ENCODE measurements at regions not wholly inside any gene's neighbourhood (a gene's known extent, or its start where the extent isn't known, plus 50 kb on each side); places are given as distances from the start of the nearest gene placed in this dataset.
A peak's percentile ranks its signal among the peaks of the same experiment; 100 is the strongest.

DNA sequence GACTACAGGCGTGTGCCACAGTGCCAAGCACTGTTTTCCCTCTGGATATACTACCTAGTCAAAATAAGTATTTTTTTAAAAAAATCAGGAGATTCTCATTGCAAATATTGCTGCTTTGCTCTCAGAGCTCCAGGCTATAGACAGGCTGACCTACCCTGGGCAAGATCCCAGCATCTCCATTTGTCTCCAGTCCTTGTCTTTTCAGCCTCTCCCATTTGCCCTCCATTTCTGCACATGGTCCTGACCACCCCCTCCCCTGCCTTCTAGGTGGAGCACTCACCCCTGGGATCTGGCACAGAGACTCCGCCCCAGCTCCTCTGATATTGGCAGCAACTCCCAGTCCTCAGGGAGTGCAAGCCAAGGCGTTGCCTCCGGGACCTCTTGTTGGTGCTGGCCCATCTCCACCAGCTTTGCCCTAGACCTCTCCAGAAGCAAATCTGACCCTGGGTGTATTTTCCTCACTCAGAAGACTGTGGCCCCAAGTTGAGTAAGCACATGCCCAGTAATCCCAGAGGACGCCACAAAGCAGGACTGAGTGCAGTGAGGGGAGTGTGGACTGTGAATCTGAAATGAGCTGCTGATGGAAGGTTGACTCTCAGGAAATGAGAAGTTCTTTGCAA is 120.6 kb downstream of the MTPAP start:
- Histone ChIP-seq H3K9me3 (ENCODE audit: control insufficient read depth, insufficient read depth, low read depth, low read length) (no peaks in the 10 kb centered on the region), H3K27ac (ENCODE audit: extremely low read depth, low read depth, low read length) (no peak overlapping the region), H3K36me3 (ENCODE audit: control insufficient read depth in 2 of 2, insufficient read depth in 1 of 2, low read length in 2 of 2) (no peaks in the 10 kb centered on the region), H3K4me1 (ENCODE audit: control insufficient read depth, insufficient read depth, low read length) (no peaks in the 10 kb centered on the region), H3K4me3 (ENCODE audit: low read depth, low read length) (no peak overlapping the region)
- no peak for TF ChIP-seq ZNF175 (tag by site-specific recombination; IDR thresholded peaks at IDR 0.05)
- TF ChIP-seq KLF1 (tag by site-specific recombination; IDR thresholded peaks at IDR 0.05): peak; percentile 69
- ChIA-PET CTCF (no interaction called here), POLR2A (no interaction called here)

DNA sequence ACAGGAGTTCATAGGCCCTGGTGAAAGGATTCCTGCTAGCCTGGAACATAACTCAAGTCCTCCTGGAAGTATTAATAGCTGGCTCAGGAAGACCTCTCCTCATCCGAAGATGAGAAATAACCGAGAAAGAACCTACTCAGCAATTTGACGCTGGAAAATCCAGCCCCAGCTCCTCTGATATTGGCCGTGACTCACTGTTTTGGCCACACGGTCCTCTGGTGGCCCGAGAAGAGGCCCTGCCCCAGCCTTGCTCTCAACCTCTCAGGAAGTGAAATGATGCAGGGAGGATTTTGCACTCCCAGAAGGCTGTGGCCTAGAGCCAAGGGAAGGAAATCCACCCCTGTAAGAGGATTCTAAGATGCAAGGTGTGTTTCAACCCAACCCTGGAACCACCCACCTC is 121.6 kb downstream of the MTPAP start:
- TF ChIP-seq ZNF629 (tag by site-specific recombination; IDR thresholded peaks at IDR 0.05) (no peak), SETDB1 (IDR thresholded peaks at IDR 0.05; ENCODE audit: insufficient read length, low read length) (peak; percentile 40)
- Histone ChIP-seq H3K9me3 (ENCODE audit: control insufficient read depth, insufficient read depth, low read depth, low read length) (no peaks in the 10 kb centered on the region), H3K27ac (ENCODE audit: extremely low read depth, low read depth, low read length) (no peak overlapping the region), H3K36me3 (ENCODE audit: control insufficient read depth in 2 of 2, insufficient read depth in 1 of 2, low read length in 2 of 2) (no peaks in the 10 kb centered on the region), H3K4me1 (ENCODE audit: control insufficient read depth, insufficient read depth, low read length) (no peaks in the 10 kb centered on the region), H3K4me3 (ENCODE audit: low read depth, low read length) (no peak overlapping the region)
- ChIA-PET CTCF (interaction anchor here (0.6 to 0.7 kb wide), 2 partner anchors 9 to 302 kb away, joined by 3 to 4 read pairs; no protein-coding TSS in a partner anchor), POLR2A (no interaction called here)

DNA sequence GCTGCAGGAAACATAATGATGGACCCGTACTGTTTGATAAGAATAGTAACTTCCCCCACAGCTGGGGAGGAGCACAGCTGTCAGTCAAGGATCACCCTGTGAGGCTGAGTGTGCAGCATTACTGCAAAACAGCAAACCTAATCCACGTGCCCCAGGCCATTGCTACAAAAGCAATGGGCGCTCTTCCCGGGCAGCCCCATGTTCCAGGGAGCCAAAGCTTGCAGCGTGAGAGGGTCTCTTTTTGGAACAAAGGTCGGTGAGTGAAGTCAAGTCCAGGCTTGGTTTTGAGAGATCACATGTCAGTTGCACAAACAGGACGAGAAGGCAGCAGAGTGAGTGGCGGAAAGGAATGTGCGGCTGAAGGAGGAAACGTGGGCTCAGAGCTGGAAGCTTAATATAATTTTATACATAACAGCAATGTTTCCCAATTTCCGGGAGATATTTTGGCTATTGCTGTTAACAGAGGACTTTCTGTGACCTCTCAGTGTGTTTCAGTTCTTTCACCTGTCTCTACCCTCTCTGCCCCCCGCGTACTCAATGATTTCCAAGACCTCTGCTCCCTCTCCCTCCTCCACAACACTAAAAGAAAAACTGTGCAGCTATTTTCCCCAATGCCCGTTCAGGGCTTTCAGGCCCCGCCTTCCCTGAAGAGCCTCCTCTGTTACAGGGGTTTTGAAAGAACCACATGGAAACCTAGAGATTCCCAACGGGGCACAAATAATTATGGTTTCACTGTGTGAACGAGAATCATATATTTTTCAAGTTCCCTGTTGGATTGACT is 128.9 kb downstream of the MTPAP start:
- Histone ChIP-seq H3K27ac (ENCODE audit: extremely low read depth, low read depth, low read length) (no peak overlapping the region), H3K4me3 (ENCODE audit: low read depth, low read length) (peak overlapping the region; percentile 13; the same call in 1 of the 2 replicates)

More for the DNA sequence above, 128.9 kb downstream of the MTPAP start:
- POLR2A ChIA-PET: interaction anchor here (0.5 to 0.9 kb wide), 2 partner anchors 13 to 54 kb away, joined by 3 to 4 read pairs; no protein-coding TSS in a partner anchor
- CTCF ChIA-PET: no interaction called here
- TF ChIP-seq ZNF157 (tag by site-specific recombination; IDR thresholded peaks at IDR 0.05) (no peak), ZNF202 (tag by site-specific recombination; IDR thresholded peaks at IDR 0.05; ENCODE audit: borderline replicate concordance) (no peak), ZNF354C (tag by site-specific recombination; IDR thresholded peaks at IDR 0.05; ENCODE audit: borderline replicate concordance, low read depth) (no peak), HOXA7 (CRISPR knock-in tag; IDR thresholded peaks at IDR 0.05; ENCODE audit: borderline replicate concordance) (no peak), ZNF660 (tag by site-specific recombination; IDR thresholded peaks at IDR 0.05) (no peak), GLIS1 (tag by site-specific recombination; IDR thresholded peaks at IDR 0.05) (0 out of 2 replicates have a peak, but pooled peaks have one; percentile 7), YY2 (tag by site-specific recombination; IDR thresholded peaks at IDR 0.05) (no peak), BCL11B (tag by site-specific recombination; IDR thresholded peaks at IDR 0.05; ENCODE audit: low read depth) (no peak), ZNF664 (tag by site-specific recombination; IDR thresholded peaks at IDR 0.05) (peak; percentile 61)
- TF ChIP-seq, protein P1, sequence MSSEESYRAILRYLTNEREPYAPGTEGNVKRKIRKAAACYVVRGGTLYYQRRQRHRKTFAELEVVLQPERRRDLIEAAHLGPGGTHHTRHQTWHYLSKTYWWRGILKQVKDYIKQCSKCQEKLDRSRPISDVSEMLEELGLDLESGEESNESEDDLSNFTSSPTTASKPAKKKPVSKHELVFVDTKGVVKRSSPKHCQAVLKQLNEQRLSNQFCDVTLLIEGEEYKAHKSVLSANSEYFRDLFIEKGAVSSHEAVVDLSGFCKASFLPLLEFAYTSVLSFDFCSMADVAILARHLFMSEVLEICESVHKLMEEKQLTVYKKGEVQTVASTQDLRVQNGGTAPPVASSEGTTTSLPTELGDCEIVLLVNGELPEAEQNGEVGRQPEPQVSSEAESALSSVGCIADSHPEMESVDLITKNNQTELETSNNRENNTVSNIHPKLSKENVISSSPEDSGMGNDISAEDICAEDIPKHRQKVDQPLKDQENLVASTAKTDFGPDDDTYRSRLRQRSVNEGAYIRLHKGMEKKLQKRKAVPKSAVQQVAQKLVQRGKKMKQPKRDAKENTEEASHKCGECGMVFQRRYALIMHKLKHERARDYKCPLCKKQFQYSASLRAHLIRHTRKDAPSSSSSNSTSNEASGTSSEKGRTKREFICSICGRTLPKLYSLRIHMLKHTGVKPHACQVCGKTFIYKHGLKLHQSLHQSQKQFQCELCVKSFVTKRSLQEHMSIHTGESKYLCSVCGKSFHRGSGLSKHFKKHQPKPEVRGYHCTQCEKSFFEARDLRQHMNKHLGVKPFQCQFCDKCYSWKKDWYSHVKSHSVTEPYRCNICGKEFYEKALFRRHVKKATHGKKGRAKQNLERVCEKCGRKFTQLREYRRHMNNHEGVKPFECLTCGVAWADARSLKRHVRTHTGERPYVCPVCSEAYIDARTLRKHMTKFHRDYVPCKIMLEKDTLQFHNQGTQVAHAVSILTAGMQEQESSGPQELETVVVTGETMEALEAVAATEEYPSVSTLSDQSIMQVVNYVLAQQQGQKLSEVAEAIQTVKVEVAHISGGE (tag by site-specific recombination; conservative IDR thresholded peaks at IDR 0.05; ENCODE audit: low read depth): no peak
- TF ChIP-seq, protein P2, sequence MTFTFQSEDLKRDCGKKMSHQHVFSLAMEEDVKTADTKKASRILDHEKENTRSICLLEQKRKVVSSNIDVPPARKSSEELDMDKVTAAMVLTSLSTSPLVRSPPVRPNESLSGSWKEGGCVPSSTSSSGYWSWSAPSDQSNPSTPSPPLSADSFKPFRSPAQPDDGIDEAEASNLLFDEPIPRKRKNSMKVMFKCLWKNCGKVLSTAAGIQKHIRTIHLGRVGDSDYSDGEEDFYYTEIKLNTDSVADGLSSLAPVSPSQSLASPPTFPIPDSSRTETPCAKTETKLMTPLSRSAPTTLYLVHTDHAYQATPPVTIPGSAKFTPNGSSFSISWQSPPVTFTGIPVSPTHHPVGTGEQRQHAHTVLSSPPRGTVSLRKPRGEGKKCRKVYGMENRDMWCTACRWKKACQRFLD (tag by site-specific recombination; IDR thresholded peaks at IDR 0.05): no peak
- TF ChIP-seq, protein P3, sequence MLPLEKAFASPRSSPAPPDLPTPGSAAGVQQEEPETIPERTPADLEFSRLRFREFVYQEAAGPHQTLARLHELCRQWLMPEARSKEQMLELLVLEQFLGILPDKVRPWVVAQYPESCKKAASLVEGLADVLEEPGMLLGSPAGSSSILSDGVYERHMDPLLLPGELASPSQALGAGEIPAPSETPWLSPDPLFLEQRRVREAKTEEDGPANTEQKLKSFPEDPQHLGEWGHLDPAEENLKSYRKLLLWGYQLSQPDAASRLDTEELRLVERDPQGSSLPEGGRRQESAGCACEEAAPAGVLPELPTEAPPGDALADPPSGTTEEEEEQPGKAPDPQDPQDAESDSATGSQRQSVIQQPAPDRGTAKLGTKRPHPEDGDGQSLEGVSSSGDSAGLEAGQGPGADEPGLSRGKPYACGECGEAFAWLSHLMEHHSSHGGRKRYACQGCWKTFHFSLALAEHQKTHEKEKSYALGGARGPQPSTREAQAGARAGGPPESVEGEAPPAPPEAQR (tag by site-specific recombination; IDR thresholded peaks at IDR 0.05): no peak
- Histone ChIP-seq H3K9me3 (ENCODE audit: control insufficient read depth, insufficient read depth, low read depth, low read length) (no peaks in the 10 kb centered on the region), H3K4me1 (ENCODE audit: control insufficient read depth, insufficient read depth, low read length) (no peaks in the 10 kb centered on the region), H3K36me3 (ENCODE audit: control insufficient read depth in 2 of 2, insufficient read depth in 1 of 2, low read length in 2 of 2) (no peaks in the 10 kb centered on the region)

Data from HEK293 (cell line).